Activated CD8-positive, alpha-beta T cell treated with anti-CD3 and anti-CD28 coated beads, Interleukin-2, amount 10 ng/mL, durations not matched to agents 7 days and 5 days (primary cell): ENCODE measurements at regions not wholly inside any gene's neighbourhood (a gene's known extent, or its start where the extent isn't known, plus 50 kb on each side); places are given as distances from the start of the nearest gene placed in this dataset.

Experiments used
- ATAC-seq: fragments of 150-1000 bp; cut with Tn5 transposase; one replicate; pipeline ENCODE4 v1.10.0; 2021; ENCODE audit warnings: moderate library complexity
- CTCF ChIA-PET: fragments of 350-600 bp; sonication (Branson Sonifier 250); formaldehyde crosslinking; loops from one replicate; lab custom pipeline; 2021; ENCODE audit warnings: antibody characterized with exemption; lab: Charles Lee
- POLR2A ChIA-PET: fragments of 350-600 bp; sonication (Branson Sonifier 250); formaldehyde crosslinking; loops from one replicate; lab custom pipeline; 2021; ENCODE audit warnings: antibody characterized with exemption; lab: Charles Lee
- DNase-seq: peaks from one replicate; pipeline ENCODE4 v3.0.0-alpha.2; 2020
- H3K27ac Mint-ChIP-seq: one replicate; pipeline ENCODE4 v1.8.0; 2021; ENCODE audit warnings: mild to moderate bottlenecking, mixed read lengths
- H3K27me3 Mint-ChIP-seq: one replicate; pipeline ENCODE4 v1.8.0; 2021; ENCODE audit warnings: low read depth, mixed read lengths
- H3K36me3 Mint-ChIP-seq: one replicate; pipeline ENCODE4 v1.8.0; 2021; ENCODE audit warnings: low read depth, mixed read lengths
- H3K4me1 Mint-ChIP-seq: one replicate; pipeline ENCODE4 v1.8.0; 2021; ENCODE audit warnings: low read depth, mixed read lengths
- H3K4me3 Mint-ChIP-seq: one replicate; pipeline ENCODE4 v1.8.0; 2021; ENCODE audit warnings: mild to moderate bottlenecking, mixed read lengths
- H3K9me3 Mint-ChIP-seq: one replicate; pipeline ENCODE4 v1.8.0; 2022; ENCODE audit warnings: mixed read lengths; ENCODE audit not compliant: insufficient read depth

DNA sequence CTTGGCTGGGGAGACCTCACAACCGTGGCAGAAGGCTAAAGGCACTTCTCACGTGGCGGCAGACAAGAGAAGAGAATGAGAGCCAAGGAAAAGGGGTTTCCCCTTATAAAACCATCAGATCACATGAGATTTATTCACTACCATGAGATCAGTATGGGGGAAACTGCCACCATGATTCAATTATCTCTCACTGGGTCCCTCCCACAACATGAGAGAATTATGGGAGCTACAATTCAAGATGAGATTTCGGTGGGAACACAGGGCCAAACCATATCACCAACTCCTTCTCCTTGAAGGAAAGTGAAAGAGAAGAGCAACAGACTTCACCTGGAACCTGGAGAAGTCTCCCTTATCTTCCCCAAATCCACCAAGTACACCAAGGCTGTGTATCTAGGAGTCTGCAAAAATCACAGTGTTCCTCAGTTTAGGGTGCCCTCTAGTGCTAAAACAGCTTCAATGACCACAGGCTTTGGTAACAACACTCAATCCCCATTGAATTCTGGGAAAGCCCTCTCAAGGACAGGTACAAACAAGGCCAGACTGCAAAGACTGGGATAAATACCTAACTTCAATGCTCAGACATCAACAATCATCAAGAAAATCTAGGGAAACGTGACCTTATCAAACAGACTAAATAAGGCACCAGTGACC lies 148.8 kb upstream of the SRD5A2 start:
- H3K27me3 Mint-ChIP-seq = peaks cover 2% of the 10 kb centered on the region
- ChIA-PET CTCF (interaction anchor here (1.2 kb wide), 1 partner anchor 17 kb away, joined by 3 read pairs; no protein-coding TSS in a partner anchor), POLR2A (no interaction called here)
- peaks cover 5% of the 10 kb centered on the region for H3K9me3 Mint-ChIP-seq
- no peak for ATAC-seq
- DNase-seq = no peak
- H3K4me1 Mint-ChIP-seq = no peaks in the 10 kb centered on the region
- no peak overlapping the region for H3K27ac Mint-ChIP-seq
- no peaks in the 10 kb centered on the region for H3K36me3 Mint-ChIP-seq
- H3K4me3 Mint-ChIP-seq = no peak overlapping the region

DNA sequence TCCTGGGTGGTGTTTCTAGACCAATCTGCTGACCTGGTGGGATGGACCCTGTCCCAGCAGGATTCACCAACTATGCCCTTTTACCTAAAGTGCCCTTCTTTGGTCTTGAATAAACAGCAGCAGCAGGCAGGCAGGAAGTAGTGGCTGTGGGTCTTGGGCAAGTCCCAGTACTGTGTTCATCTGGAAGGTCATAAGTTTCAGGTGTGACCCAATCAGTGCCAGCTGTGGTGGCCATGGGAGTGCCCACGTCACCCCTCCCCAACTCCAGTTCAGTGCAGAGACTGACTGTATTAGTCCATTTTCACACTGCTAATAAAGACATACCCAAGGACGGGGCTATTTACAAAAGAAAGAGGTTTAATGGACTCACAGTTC lies 148.3 kb upstream of the SRD5A2 start:
- H3K9me3 Mint-ChIP-seq = peaks cover 5% of the 10 kb centered on the region
- ATAC-seq (no peak), DNase-seq (no peak)
- CTCF ChIA-PET = no interaction called here
- H3K27ac Mint-ChIP-seq = no peak overlapping the region
- peaks cover 2% of the 10 kb centered on the region for H3K27me3 Mint-ChIP-seq
- POLR2A ChIA-PET = no interaction called here
- H3K36me3 Mint-ChIP-seq = no peaks in the 10 kb centered on the region
- H3K4me3 Mint-ChIP-seq = no peak overlapping the region
- no peaks in the 10 kb centered on the region for H3K4me1 Mint-ChIP-seq

DNA sequence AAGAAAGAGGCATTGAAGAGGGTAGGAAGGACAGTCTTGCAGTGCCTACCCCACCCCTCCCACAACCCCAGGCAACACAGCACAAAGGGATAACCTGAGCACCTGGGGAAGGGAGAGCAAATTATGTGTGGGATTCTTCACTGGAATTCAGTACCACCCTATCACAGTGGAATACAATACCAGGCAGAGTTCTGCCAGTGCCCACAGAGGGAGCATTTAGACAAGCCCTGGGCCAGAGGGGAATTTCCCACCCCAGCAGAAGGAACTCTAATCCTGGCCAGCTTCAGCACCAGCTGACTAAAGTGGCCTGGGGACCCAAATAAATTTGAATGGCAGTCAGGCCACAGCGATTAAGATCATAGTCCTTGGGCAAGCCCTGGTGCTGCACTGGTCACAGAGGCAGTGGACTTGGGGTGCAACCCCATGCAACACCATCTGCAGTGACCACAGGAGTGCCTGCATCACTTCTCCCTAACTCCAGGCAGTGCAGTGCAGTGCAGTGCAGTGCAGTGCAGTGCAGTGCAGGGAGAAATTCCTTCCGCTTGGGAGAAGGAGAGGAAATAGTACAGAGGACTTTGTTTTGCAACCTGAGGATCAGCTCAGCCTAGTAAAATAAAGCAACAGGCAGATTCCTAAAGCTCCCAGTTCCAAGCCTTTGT lies 147.8 kb upstream of the SRD5A2 start:
- Mint-ChIP-seq H3K36me3 (no peaks in the 10 kb centered on the region), H3K4me1 (no peaks in the 10 kb centered on the region), H3K4me3 (no peak overlapping the region), H3K9me3 (peaks cover 5% of the 10 kb centered on the region), H3K27ac (no peak overlapping the region), H3K27me3 (peaks cover 2% of the 10 kb centered on the region)
- DNase-seq = no peak
- ChIA-PET POLR2A (no interaction called here), CTCF (no interaction called here)
- ATAC-seq = no peak

DNA sequence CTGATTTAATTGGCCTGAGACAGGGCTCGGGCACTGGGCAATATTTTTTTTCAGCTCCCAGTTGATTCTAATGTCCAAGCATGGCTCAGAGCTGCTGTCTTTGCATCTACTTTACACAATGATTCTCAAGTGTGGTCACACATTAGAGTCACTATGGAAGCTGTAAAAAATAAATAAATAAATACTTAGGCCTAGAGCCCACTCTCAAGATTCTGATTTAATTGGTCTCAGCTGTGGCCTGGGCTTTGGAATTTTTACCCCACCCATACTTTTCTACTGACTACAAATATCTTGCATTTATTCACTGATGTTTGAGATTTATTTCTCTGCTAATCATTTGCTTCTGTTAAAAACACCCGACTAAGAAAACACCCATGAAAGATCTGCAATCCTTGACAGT lies 145.7 kb upstream of the SRD5A2 start:
- Mint-ChIP-seq H3K9me3 (peaks cover 5% of the 10 kb centered on the region), H3K27ac (no peak overlapping the region), H3K36me3 (no peaks in the 10 kb centered on the region), H3K4me1 (no peaks in the 10 kb centered on the region), H3K27me3 (peaks cover 2% of the 10 kb centered on the region), H3K4me3 (no peak overlapping the region)
- ChIA-PET POLR2A (no interaction called here), CTCF (no interaction called here)
- ATAC-seq (no peak), DNase-seq (no peak)

DNA sequence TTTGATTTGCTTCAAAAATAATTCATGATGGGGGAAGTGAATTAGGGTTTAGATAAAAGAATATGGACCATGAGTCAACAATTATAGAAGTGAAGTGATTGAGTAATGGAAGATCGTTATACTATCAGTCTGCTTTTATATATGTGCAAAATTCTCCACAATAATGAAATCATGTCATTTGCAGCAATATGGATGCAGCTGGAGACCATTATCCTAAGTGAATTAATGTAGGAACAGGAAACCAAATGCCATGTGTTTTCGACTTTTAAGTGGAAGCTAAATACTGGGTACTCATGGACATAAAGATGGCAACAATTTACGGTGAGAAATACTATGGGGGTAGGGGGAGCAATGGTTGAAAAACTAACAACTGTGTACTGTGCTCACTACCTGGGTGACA lies 144.7 kb upstream of the SRD5A2 start:
- ATAC-seq (no peak), DNase-seq (no peak)
- Mint-ChIP-seq H3K36me3 (no peaks in the 10 kb centered on the region), H3K9me3 (no peaks in the 10 kb centered on the region), H3K27me3 (peaks cover 3% of the 10 kb centered on the region), H3K27ac (no peak overlapping the region), H3K4me1 (no peaks in the 10 kb centered on the region), H3K4me3 (no peak overlapping the region)
- CTCF ChIA-PET = no interaction called here
- POLR2A ChIA-PET = interaction anchor here (0.7 kb wide), 1 partner anchor 43 kb away, joined by 3 read pairs; no protein-coding TSS in a partner anchor

DNA sequence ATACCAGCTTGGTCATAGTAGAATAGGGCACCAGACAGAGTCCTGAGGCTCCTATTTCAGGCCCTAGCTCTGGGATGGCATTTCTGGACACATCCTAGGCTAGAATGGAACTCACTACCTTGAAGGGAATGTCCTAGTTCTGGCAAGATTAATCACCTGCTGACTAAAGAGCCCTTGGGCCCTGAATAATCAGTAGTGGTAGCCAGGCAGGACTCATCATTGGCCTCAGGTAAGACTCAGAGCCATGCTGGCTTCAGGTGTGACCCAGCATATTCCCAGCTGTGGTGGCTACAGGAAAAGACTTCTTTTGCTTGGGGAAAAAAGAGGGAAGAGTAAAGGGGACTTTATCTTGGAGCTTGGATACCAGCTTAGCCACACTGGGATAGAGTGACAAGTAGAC lies 131.0 kb upstream of the SRD5A2 start:
- DNase-seq (no peak), ATAC-seq (no peak)
- CTCF ChIA-PET = no interaction called here
- H3K36me3 Mint-ChIP-seq = no peaks in the 10 kb centered on the region
- H3K4me1 Mint-ChIP-seq = no peaks in the 10 kb centered on the region
- peaks cover 4% of the 10 kb centered on the region for H3K9me3 Mint-ChIP-seq
- H3K27ac Mint-ChIP-seq = no peak overlapping the region
- peaks cover 3% of the 10 kb centered on the region for H3K27me3 Mint-ChIP-seq
- POLR2A ChIA-PET = no interaction called here
- H3K4me3 Mint-ChIP-seq = no peak overlapping the region

DNA sequence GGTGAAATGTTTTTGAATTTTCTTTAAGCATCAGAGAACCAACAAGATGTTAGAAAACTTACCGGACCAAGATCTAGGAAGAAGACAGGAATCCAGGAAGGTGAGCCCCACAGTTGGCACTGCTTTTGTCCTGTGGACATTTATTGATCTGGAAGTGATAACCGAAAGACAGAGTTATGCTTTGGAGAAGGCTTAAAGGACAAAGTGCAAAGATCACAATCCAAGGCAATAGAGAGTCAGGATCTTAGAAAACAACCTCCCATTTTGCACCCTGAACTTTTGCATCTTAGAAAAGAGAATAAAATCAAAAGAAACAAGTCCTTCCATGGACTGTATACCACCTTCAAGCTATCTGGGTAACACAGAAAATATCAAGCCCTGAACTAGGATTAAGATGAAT lies 129.4 kb upstream of the SRD5A2 start:
- H3K27me3 Mint-ChIP-seq = peaks cover 3% of the 10 kb centered on the region
- H3K4me3 Mint-ChIP-seq = no peak overlapping the region
- no peak overlapping the region for H3K27ac Mint-ChIP-seq
- no peak for DNase-seq
- no peak for ATAC-seq
- no peaks in the 10 kb centered on the region for H3K36me3 Mint-ChIP-seq
- POLR2A ChIA-PET = no interaction called here
- peaks cover 4% of the 10 kb centered on the region for H3K9me3 Mint-ChIP-seq
- no peaks in the 10 kb centered on the region for H3K4me1 Mint-ChIP-seq
- CTCF ChIA-PET = no interaction called here

DNA sequence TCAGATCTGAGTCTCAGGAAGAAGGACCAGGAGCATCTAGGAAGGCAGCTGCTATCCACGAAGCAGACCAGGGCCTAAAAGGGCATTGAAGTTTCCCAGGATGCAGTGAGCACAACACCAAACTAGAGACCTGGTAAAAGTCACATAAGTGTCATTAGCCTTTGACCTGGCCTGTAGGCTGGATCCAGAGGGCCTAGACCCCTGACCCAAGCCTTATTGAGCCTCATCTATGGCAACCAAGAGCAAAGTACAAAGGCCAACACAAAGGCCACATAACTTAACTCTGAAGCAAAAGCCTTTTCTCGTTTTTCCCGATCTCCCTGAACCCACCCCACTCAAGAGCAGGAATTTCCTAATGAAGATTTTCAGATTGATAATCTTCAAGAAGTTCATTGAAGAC lies 127.3 kb upstream of the SRD5A2 start:
- H3K4me3 Mint-ChIP-seq = no peak overlapping the region
- DNase-seq (no peak), ATAC-seq (no peak)
- H3K36me3 Mint-ChIP-seq = no peaks in the 10 kb centered on the region
- H3K9me3 Mint-ChIP-seq = no peaks in the 10 kb centered on the region
- H3K4me1 Mint-ChIP-seq = no peaks in the 10 kb centered on the region
- CTCF ChIA-PET = interaction anchor here (1.2 kb wide), 1 partner anchor 19 kb away, joined by 3 read pairs; no protein-coding TSS in a partner anchor
- POLR2A ChIA-PET = no interaction called here
- peaks cover 3% of the 10 kb centered on the region for H3K27me3 Mint-ChIP-seq
- H3K27ac Mint-ChIP-seq = no peak overlapping the region

DNA sequence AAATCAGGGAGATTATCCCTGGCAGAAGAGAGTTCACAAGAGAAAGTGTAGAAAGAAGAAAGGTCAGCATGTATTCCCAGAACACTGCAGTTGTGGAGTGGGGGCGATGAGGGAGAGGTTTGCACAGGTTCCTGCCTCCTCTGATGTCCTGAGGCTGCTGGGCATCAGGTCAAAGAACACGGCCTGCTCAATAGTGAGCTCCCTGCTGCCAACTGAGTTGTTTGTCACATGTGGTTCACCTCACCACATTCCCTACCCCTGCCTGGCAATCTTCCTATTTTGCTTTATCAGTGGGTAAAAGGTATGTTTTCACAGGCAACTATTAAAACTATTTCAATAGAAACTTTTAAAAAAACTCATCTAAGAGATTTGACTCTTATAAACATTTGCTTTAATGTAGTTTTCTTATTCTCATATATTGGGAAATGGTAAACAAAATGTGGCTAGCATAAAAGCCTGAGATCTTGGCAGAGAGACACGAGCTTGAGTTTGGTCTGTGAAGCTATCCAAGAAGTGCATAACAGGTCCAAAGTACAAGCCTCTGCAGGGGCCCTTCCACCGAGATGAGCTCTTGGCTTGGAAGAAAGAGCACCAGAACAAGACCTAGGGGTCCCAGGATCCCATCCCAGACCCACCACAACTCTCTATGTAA lies 123.9 kb upstream of the SRD5A2 start:
- H3K27me3 Mint-ChIP-seq = no peaks in the 10 kb centered on the region
- no peaks in the 10 kb centered on the region for H3K9me3 Mint-ChIP-seq
- H3K4me3 Mint-ChIP-seq = no peak overlapping the region
- no peaks in the 10 kb centered on the region for H3K4me1 Mint-ChIP-seq
- no peaks in the 10 kb centered on the region for H3K36me3 Mint-ChIP-seq
- no peak for DNase-seq
- ChIA-PET CTCF (interaction anchor here (1.6 kb wide), 1 partner anchor 13 kb away, joined by 5 read pairs; no protein-coding TSS in a partner anchor), POLR2A (no interaction called here)
- H3K27ac Mint-ChIP-seq = no peak overlapping the region
- ATAC-seq = no peak

DNA sequence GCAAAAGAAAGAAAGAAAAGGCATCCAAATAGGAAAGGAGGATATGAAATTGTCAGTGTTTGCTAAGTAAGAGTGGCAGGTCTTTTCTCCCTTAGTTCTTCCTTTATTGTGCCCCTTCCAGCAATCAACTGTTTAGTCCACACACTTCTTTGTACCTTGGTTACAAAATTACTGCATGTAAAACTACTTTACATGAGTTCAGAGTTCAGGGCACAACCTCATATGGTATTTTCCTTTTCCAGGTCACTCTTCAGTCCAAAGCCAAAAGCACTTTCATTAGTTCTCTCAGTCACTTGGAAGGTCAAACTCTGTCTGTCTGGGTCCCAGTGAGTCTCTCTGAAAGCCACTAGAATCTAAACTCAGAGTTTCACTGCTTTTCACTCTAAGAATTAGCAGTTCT lies 122.5 kb upstream of the SRD5A2 start:
- Mint-ChIP-seq H3K27me3 (no peaks in the 10 kb centered on the region), H3K4me1 (no peaks in the 10 kb centered on the region), H3K27ac (no peak overlapping the region), H3K4me3 (no peak overlapping the region), H3K36me3 (no peaks in the 10 kb centered on the region), H3K9me3 (peaks cover 11% of the 10 kb centered on the region)
- POLR2A ChIA-PET = no interaction called here
- DNase-seq (no peak), ATAC-seq (no peak)
- CTCF ChIA-PET = no interaction called here

DNA sequence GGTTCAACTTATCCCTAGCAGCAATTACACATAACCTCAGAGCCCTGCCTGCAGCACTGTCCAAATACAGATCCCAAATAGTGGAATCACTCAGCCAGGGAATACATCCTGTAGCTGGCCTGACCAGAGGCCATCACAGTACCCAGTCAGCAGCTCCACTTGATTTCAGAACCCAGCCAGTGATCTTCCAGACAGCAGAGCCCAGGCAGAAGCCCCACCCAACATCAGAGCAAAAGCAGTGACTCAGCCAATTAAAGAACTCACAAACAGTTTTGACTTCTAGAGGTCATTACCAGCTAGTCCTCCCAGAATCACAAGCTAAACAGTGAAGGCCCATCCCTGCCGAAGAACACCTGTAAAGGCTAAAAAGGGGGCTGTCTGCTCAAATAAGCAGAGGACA lies 118.0 kb upstream of the SRD5A2 start:
- CTCF ChIA-PET = no interaction called here
- Mint-ChIP-seq H3K4me1 (no peaks in the 10 kb centered on the region), H3K9me3 (peaks cover 37% of the 10 kb centered on the region), H3K27ac (no peak overlapping the region), H3K36me3 (peaks cover 3% of the 10 kb centered on the region), H3K27me3 (no peaks in the 10 kb centered on the region), H3K4me3 (no peak overlapping the region)
- ATAC-seq (no peak), DNase-seq (no peak)
- POLR2A ChIA-PET = no interaction called here

DNA sequence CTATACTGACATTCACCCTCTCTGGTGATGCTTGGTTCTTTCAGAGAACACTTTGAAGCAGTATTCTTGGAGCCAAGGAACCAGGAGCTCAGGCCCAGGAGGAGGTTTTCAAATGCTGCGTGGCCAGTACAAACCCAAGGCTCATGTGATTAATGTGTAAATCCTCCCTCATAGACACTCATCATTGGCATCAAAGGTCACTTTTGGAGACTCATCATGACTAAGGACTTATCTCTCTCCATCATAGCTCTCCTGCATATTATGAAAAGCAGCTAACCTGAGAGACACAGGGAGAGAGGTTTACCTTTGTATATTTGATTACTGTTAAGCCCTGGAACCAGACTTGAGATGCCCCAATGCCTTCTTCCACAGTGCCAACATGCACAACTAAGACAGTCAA lies 115.3 kb upstream of the SRD5A2 start:
- ChIA-PET POLR2A (no interaction called here), CTCF (no interaction called here)
- H3K36me3 Mint-ChIP-seq = peaks cover 3% of the 10 kb centered on the region
- peaks cover 52% of the 10 kb centered on the region for H3K9me3 Mint-ChIP-seq
- H3K27ac Mint-ChIP-seq = no peak overlapping the region
- no peak overlapping the region for H3K4me3 Mint-ChIP-seq
- H3K4me1 Mint-ChIP-seq = no peaks in the 10 kb centered on the region
- DNase-seq (no peak), ATAC-seq (no peak)
- H3K27me3 Mint-ChIP-seq = no peaks in the 10 kb centered on the region
